Lower lobe of right lung (tissue), 2 donors: ENCODE measurements at regions not wholly inside any gene's neighbourhood (a gene's known extent, or its start where the extent isn't known, plus 50 kb on each side); places are given as distances from the start of the nearest gene placed in this dataset.

Source experiments
- ATAC-seq, 2 donors: fragments of 200-7000 bp; cut with Tn5 transposase; one replicate each; pipeline ENCODE4 v1.9.1; 2020 to 2022; ENCODE audit warnings: mild to moderate bottlenecking in 2 of 2, moderate library complexity in 2 of 2
- DNase-seq: peaks from one replicate; pipeline ENCODE4 v3.0.0-alpha.2; 2020
- H3K27ac ChIP-seq: fragments of 200-600 bp; one replicate; pipeline ENCODE4 v1.8.0; 2022
- H3K27me3 ChIP-seq: fragments of 200-600 bp; one replicate; pipeline ENCODE4 v1.8.0; 2022; ENCODE audit warnings: low read depth
- H3K36me3 ChIP-seq: fragments of 200-600 bp; one replicate; pipeline ENCODE4 v1.8.0; 2022; ENCODE audit warnings: mild to moderate bottlenecking
- H3K4me1 ChIP-seq: fragments of 200-600 bp; one replicate; pipeline ENCODE4 v1.8.0; 2022
- H3K4me3 ChIP-seq: fragments of 200-600 bp; one replicate; pipeline ENCODE4 v1.8.0; 2022; ENCODE audit warnings: mild to moderate bottlenecking
- H3K9me3 ChIP-seq: fragments of 200-600 bp; one replicate; pipeline ENCODE4 v1.8.0; 2022
- CTCF ChIP-seq: fragments of 200-600 bp; IDR thresholded peaks from one replicate; pipeline ENCODE4 v1.8.0; 2022; ENCODE audit warnings: antibody characterized with exemption, mild to moderate bottlenecking
- intact Hi-C: fragments of 100-400 bp; cut with DNase I; formaldehyde crosslinking; loops from one replicate; pipeline ENCODE4 v1.11.0; 2022
- donor health status: DM: no; HTN: yes; CAD: no; lungs with severe emphysema.

GRCh38 chr4:126441173-126442035 lies 1126.6 kb downstream of the FAT4 start:
- TF ChIP-seq CTCF, result no peak
- ATAC-seq (no peak), DNase-seq (no peak)
- H3K27me3 ChIP-seq, result no peaks in the 10 kb centered on the region
- H3K27ac ChIP-seq, result no peak overlapping the region
- H3K4me3 ChIP-seq, result no peak overlapping the region
- no peaks in the 10 kb centered on the region for H3K9me3 ChIP-seq
- intact Hi-C loops, result no loop called here
- no peaks in the 10 kb centered on the region for H3K4me1 ChIP-seq
- no peaks in the 10 kb centered on the region for H3K36me3 ChIP-seq

- ATAC-seq, result no peak
- H3K9me3 ChIP-seq, result no peaks in the 10 kb centered on the region
Observed at GRCh38 chr4:126445596-126445995, 1130.8 kb downstream of the FAT4 start.

GRCh38 chr4:126446917-126447316 lies 1132.2 kb downstream of the FAT4 start:
- DNase-seq (no peak), ATAC-seq (no peak)
- TF ChIP-seq CTCF, result no peak
- no peaks in the 10 kb centered on the region for H3K27me3 ChIP-seq
- no peak overlapping the region for H3K27ac ChIP-seq
- no peaks in the 10 kb centered on the region for H3K36me3 ChIP-seq
- H3K9me3 ChIP-seq, result no peaks in the 10 kb centered on the region
- H3K4me1 ChIP-seq, result no peaks in the 10 kb centered on the region
- intact Hi-C loops, result no loop called here
- H3K4me3 ChIP-seq, result no peak overlapping the region

More at GRCh38 chr4:126445596-126445995, 1130.8 kb downstream of the FAT4 start:
- Histone ChIP-seq H3K36me3 (no peaks in the 10 kb centered on the region), H3K27me3 (no peaks in the 10 kb centered on the region), H3K4me1 (no peaks in the 10 kb centered on the region), H3K27ac (no peak overlapping the region), H3K4me3 (no peak overlapping the region)
- no peak for TF ChIP-seq CTCF
- no peak for DNase-seq
- intact Hi-C loops, result no loop called here

GRCh38 chr4:126448086-126448845 lies 1133.5 kb downstream of the FAT4 start:
- Histone ChIP-seq H3K27me3 (no peaks in the 10 kb centered on the region), H3K27ac (no peak overlapping the region), H3K36me3 (no peaks in the 10 kb centered on the region), H3K4me3 (no peak overlapping the region), H3K4me1 (no peaks in the 10 kb centered on the region), H3K9me3 (no peaks in the 10 kb centered on the region)
- ATAC-seq, result no peak
- TF ChIP-seq CTCF, result no peak
- intact Hi-C loops, result no loop called here
- DNase-seq, result no peak

- intact Hi-C loops, result no loop called here
- no peak for ATAC-seq
- Histone ChIP-seq H3K9me3 (no peaks in the 10 kb centered on the region), H3K4me3 (no peak overlapping the region), H3K27ac (no peak overlapping the region), H3K27me3 (no peaks in the 10 kb centered on the region), H3K4me1 (no peaks in the 10 kb centered on the region), H3K36me3 (no peaks in the 10 kb centered on the region)
- no peak for TF ChIP-seq CTCF
- no peak for DNase-seq
Observed at GRCh38 chr4:126451237-126451873, 1136.6 kb downstream of the FAT4 start.
